GM10266 (cell line): ENCODE measurements at regions not wholly inside any gene's neighbourhood (a gene's known extent, or its start where the extent isn't known, plus 50 kb on each side); places are given as distances from the start of the nearest gene placed in this dataset.
"Not testable (repeated sequence)": the region's sequence is repeated elsewhere in the genome, so short reads cannot be mapped to it uniquely, and the experiment has no call there.

ENCODE experiments used
- DNase-seq: peaks from one replicate; pipeline ENCODE4 v3.0.0; 2012; ENCODE audit errors: extremely low spot score
- CTCF ChIP-seq: IDR thresholded peaks from 2 replicates; pipeline ENCODE4 v1.5.1; 2012; ENCODE audit warnings: mild to moderate bottlenecking, low read depth; ENCODE audit not compliant: control insufficient read depth, insufficient read depth; ENCODE audit errors: missing control alignments

- no peak for DNase-seq
- no peak for TF ChIP-seq CTCF
These were observed 488.0 kb upstream of the POM121L12 start for GRCh38 chr7:52547308-52547910.

GRCh38 chr7:52541198-52541765, 494.2 kb upstream of the POM121L12 start:
- not testable (repeated sequence) for DNase-seq

GRCh38 chr7:52540041-52540440, 495.4 kb upstream of the POM121L12 start:
- no peak for DNase-seq
- TF ChIP-seq CTCF: no peak

GRCh38 chr7:52539414-52539813, 496.0 kb upstream of the POM121L12 start:
- no peak for DNase-seq
- no peak for TF ChIP-seq CTCF

GRCh38 chr7:52537051-52537450, 498.4 kb upstream of the POM121L12 start:
- DNase-seq: no peak
- TF ChIP-seq CTCF: no peak

GRCh38 chr7:52525772-52526341, 509.6 kb upstream of the POM121L12 start:
- no peak for TF ChIP-seq CTCF
- no peak for DNase-seq

- TF ChIP-seq CTCF: no peak
- DNase-seq: no peak
These were observed 516.6 kb upstream of the POM121L12 start for GRCh38 chr7:52518869-52519268.
